SKM-1 treated with dmso at 0.1 percent for 144 hours (cell line): ENCODE measurements at regions not wholly inside any gene's neighbourhood (a gene's known extent, or its start where the extent isn't known, plus 50 kb on each side); places are given as distances from the start of the nearest gene placed in this dataset.
"Not testable (repeated sequence)": the region's sequence is repeated elsewhere in the genome, so short reads cannot be mapped to it uniquely, and the experiment has no call there.

Experiments used
- DNase-seq: peaks from one replicate; lab custom pipeline; 2025; ENCODE audit not compliant: unreplicated experiment; lab: John Stamatoyannopoulos, UW

DNA sequence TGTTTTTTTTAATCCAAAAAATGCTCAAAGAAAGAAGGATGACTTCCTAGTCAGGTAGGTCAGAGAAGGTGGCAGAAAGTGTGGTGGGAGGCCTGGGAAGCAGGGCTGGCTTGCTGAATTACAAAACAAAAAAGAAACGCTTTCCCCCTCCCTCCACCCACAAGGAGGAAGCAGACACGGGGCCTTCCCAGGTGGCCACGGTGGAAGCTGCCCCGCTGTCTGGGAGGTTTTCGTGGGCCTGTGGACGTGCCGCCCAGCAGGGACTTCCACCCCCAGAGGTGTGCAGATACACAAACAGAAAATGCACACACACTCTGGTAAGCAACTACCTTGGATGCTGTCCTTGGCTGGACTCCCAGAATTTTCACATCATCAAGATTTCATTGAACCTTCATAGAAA, 198.2 kb upstream of the CDH4 start:
- no peak for DNase-seq

DNA sequence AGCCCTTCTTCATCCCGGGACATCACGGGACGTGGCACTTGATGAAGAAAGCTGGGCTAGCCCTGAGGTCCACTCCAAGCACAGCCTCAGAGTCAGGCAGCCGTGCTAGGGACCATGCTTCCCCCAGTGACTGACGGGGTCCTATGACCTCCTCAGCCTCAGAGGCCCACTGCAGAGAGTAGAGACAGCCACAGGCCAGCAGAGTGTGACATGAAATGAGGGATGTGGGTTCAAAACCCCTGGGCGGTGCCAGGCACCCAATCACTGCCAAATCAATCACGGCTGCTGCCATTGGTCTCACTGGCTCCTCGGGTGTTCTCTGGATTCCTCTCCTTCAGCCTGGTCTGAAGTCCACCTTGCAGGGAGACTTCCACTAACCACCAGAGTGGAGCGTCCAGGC, 197.7 kb upstream of the CDH4 start:
- DNase-seq = no peak

- no peak for DNase-seq
Measured at GRCh38 chr20:61055180-61056010, 196.7 kb upstream of the CDH4 start.

- no peak for DNase-seq
Measured at GRCh38 chr20:61056116-61056515, 195.9 kb upstream of the CDH4 start.

- DNase-seq = no peak
Measured at GRCh38 chr20:61056627-61057442, 195.2 kb upstream of the CDH4 start.

GRCh38 chr20:61057443-61058121, 194.5 kb upstream of the CDH4 start:
- no peak for DNase-seq

- DNase-seq = no peak
Measured at GRCh38 chr20:61061981-61062380, 190.1 kb upstream of the CDH4 start.

GRCh38 chr20:61065853-61066252, 186.2 kb upstream of the CDH4 start:
- no peak for DNase-seq

GRCh38 chr20:61066526-61066925, 185.5 kb upstream of the CDH4 start:
- no peak for DNase-seq

DNA sequence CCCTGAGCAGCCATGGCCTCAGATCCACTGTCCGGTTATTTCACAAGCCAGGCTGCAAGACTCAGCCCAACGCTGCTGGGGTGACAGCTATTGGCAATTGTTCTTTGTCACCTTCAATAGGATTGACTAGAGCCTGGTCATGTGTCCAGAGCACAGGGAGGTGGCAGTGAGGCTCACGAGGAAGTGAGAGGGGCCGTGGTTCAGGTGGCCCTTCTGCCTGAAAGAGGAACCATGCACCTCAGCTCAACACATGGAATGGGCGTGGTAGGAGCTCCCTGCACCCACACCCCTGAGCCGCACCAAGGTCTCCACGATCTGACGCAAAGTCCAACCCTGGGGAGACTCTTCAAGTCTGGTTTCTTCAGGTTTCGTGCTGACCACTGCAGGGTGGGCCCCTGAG, 184.8 kb upstream of the CDH4 start:
- DNase-seq = no peak

DNA sequence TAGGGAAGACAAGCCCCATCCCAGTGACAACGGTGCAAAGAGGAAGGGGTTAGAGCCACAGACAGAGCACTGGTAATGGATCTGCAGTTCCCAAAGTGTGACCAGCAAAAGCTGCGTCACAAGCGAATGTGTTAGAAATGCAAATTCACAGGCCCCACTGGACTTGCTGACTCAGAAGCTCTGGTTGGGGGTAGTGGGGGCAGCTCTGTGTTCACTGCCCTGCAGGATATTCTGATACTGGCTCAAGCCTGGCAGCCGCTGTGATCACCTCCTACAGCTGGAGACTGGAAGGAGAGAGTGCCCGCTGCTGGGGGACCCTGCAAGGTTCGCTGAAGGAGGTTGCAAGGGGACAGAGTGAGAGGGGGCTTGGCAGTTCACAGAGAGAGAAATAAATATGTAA, 179.7 kb upstream of the CDH4 start:
- DNase-seq = no peak

GRCh38 chr20:61073376-61073775, 178.7 kb upstream of the CDH4 start:
- no peak for DNase-seq

DNA sequence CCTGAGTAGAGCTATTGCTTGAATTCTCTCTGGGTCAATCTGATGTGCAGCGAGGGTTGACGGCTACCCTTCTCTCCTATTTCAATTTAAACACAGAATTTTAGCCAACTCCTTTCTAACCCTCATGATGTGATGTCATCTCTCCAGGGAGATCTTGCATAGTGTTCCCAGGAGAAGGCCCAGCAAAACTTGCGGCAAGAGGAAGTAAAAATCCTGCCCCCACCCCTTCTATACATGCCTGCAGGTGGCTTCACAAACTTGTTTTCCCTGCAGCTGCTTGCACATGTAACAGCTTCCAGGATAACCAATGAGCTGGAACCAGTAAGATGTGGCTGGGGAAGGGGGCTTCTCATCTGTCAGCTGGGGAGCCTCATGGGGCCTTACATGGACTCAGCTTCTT, 169.3 kb upstream of the CDH4 start:
- DNase-seq = no peak

DNA sequence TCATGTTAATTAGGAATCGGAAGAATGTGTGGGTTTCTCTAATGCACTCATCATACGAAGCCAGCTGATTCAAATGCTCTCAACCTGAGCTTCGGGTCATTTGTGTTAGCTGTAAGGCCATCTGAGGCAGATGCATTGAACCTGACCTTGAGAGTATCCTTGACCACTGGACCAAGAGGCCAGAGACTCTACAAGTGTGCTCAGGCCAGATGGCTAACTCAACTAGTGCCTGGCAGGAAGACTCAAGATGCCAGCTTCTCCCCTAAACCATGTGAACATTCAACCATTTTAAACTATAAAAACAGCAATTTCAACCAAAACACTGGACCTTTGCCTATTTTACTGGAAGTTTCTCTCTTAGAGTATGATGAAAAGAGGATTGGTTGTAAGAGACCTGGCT, 168.6 kb upstream of the CDH4 start:
- no peak for DNase-seq

DNA sequence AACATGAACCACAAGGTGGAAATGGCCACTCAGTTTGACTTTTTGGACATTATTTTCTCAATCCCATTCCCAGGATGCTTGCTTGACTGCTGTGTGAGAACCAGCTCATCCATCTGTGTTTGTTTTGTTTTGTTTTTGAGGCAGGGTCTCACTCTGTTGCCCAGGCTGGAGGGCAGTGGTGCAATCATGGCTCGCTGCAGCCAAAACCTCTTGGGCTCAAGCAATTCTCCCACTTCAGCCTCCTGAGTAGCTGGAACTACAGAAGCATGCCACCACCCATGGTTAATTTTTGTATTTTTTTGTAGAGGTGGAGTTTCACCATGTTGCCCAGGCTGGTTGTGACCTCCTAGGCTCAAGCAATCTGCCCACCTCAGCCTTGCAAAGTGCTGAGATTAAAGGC, 166.0 kb upstream of the CDH4 start:
- DNase-seq = no peak

DNA sequence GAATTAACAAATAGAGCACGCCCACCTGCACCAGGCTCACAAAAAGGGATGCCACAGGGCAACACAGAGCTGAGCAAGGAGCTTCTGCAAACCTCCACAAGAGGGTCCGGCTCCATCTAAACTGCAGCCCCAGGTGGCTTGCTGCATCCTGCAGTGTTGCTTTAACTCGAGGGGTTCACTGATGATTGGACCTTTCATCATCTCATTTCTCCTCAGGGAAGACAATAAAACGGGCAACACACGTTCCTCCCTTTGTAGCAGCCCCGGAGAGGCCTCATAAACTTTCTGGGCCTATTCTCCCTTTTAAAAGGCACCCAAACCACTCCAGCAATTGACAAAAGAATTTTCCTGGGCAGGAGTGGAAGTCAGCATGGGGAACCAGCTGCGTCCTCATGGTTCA, 161.5 kb upstream of the CDH4 start:
- no peak for DNase-seq

DNA sequence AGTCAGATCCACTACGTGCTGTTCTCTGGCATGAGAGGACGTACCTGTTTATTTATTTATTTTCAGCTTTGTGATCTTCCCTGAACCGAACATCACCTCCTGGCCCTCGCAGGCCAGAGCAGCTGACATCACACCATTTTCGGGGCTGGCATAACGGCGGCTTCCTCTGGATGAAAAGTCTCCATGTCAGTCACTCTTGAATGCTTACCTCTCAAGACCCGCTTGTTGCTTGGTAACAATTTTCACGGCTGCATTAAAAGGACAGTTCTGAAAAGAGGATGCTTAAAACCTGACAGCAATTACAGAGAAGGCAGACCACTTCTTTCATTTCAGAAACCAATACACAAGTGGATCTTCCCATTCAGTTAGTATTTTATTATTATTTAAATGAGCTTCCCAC, 159.8 kb upstream of the CDH4 start:
- DNase-seq = no peak

DNA sequence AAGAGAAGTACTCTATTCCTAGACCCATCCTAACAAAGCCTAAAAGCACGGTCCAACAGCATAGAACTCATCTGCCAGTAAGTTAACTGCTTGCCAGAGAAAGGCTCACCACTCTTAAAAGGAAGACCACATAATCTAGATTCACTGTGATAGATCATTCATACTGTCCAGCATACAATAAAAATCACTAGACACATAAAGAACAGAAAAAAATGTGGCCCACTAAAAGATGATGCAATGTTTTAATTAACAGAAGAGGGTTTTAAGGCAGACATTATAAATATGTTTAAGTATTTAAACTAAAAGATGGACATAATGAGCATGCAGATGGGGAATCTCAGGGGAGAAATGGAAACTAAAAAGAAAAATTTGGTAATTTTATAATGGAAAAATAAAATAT, 157.5 kb upstream of the CDH4 start:
- DNase-seq = no peak

- DNase-seq = no peak
Measured at GRCh38 chr20:61096463-61096862, 155.6 kb upstream of the CDH4 start.

DNA sequence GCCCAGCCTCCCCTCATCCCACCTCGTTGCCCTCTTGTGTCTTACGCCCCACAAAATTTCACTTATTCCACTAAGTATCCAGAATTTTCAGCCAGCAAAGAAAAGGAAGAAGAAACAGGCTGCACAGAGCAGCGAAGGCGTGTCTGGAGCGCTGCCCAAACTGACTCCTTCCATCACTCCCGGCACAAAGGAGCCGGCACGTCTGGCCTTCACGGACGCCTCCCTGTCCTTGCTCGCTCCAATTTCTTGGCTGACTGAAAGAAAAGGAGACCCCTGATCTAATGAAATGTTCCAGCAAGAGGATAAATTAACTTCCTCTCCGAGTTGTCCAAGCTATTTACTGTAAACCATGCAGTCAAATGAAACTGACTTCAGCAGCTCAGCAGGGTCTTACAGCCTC, 152.3 kb upstream of the CDH4 start:
- DNase-seq = no peak

- DNase-seq = no peak
Measured at GRCh38 chr20:61100489-61100888, 151.6 kb upstream of the CDH4 start.

DNA sequence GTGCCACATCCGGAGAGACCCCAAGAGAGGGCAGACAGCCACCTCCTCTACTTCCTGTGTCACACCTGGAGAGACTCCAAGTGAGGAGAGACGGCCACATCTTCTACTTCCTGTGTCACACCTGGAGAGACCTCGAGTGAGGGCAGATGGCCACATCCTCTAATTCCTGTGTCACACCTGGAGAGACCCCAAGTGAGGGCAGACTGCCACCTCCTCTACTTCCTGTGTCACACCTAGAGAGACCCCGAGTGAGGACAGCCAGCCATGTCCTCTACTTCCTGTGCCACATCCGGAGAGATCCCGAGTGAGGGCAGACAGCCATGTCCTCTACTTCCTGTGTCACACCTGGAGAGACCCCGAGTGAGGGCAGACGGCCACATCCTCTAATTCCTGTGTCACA, 150.7 kb upstream of the CDH4 start:
- not testable (repeated sequence) for DNase-seq
